ENCODE measurements at regions not wholly inside any gene's neighbourhood (a gene's known extent, or its start where the extent isn't known, plus 50 kb on each side); places are given as distances from the start of the nearest gene placed in this dataset.

DNA sequence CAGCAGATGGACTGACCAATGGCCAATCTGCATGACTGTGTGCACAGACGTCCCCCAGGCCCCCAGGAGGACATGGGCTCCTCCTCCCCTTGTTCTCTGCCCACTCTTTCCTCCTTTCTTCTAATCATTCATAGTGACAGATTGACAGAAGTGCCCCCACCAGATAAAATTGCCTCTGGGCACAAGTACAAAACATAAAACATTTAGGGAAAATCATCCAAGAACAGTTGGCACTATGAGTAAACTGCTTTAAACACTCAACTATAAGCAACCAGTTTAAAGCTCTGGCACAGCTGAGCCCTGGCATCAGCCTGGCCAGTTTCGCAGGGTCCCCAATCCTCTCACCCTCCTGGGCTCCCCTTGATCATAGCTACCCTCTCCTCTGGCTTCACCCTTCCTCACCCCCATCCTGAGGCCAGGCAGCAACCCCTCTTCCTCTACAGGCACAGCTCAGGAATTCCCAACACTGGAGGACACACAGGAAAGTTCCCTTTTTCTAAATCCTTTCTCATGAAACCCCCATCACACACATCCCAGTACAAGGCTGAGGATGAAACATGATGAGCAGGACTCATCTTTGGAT, 232.9 kb downstream of the BUD13 start:
- TF ChIP-seq POLR2A (IDR thresholded peaks at IDR 0.05) (no peak), CTCF (IDR thresholded peaks at IDR 0.05) (no peak)
- Histone ChIP-seq H3K27me3 (no peaks in the 10 kb centered on the region), H3K4me1 (replicated peaks in 1 of 2) (no peaks in the 10 kb centered on the region), H3K9me3 (replicated peaks in 1 of 3) (no peaks in the 10 kb centered on the region), H3K36me3 (replicated peaks in 1 of 2) (no peaks in the 10 kb centered on the region), H3K27ac (no peak overlapping the region), H3K4me3 (no peak overlapping the region)
- DNase-seq: no peak
- 50 to 67% (median 62%) methylated on average over 2 of the region's 2 CpGs for WGBS, 4 donors
- intact Hi-C loops (cut with DNase I): no loop called here

- intact Hi-C loops (cut with DNase I): no loop called here
- Histone ChIP-seq H3K9me3 (replicated peaks in 1 of 3) (no peaks in the 10 kb centered on the region), H3K27me3 (peaks cover 6% of the 10 kb centered on the region), H3K4me3 (no peak overlapping the region), H3K27ac (no peak overlapping the region), H3K4me1 (replicated peaks in 1 of 2) (no peaks in the 10 kb centered on the region), H3K36me3 (replicated peaks in 1 of 2) (no peaks in the 10 kb centered on the region)
- TF ChIP-seq CTCF (IDR thresholded peaks at IDR 0.05): no peak
- no peak for TF ChIP-seq POLR2A (IDR thresholded peaks at IDR 0.05)
- no peak for DNase-seq
- 78 to 80% (median 79%) methylated on average over 4 of the region's 4 CpGs for WGBS, 4 donors
These were observed 233.6 kb downstream of the BUD13 start for GRCh38 chr11:116539211-116539610.

DNA sequence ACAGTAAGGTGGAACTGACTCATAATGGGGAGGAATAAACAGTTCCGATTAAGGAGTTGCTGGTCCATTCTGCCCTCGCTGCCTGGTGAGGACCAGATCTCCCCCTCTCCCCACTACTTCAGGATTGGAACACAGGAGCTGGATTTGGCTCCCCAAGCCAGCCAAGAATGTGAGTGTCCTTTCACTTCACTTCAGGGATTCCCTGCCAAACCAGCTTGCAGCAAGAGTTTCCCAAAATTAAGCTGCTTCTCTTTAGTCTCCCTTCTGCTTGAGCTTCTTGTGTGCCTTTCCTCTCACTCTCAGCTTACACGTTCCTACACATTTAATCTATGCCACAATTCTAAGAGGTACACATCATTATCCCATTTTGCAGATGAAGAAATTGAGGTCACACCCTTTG, 234.1 kb downstream of the BUD13 start:
- no peaks in the 10 kb centered on the region for H3K36me3 ChIP-seq (replicated peaks in 1 of 2)
- H3K27ac ChIP-seq: no peak overlapping the region
- no peaks in the 10 kb centered on the region for H3K9me3 ChIP-seq (replicated peaks in 1 of 3)
- no peaks in the 10 kb centered on the region for H3K4me1 ChIP-seq (replicated peaks in 1 of 2)
- WGBS, 4 donors: 57 to 81% (median 69%) methylated on average over 3 of the region's 3 CpGs
- intact Hi-C loops (cut with DNase I): no loop called here
- DNase-seq: no peak
- TF ChIP-seq CTCF (IDR thresholded peaks at IDR 0.05) (no peak), POLR2A (IDR thresholded peaks at IDR 0.05) (no peak)
- no peak overlapping the region for H3K4me3 ChIP-seq
- peaks cover 7% of the 10 kb centered on the region for H3K27me3 ChIP-seq

DNA sequence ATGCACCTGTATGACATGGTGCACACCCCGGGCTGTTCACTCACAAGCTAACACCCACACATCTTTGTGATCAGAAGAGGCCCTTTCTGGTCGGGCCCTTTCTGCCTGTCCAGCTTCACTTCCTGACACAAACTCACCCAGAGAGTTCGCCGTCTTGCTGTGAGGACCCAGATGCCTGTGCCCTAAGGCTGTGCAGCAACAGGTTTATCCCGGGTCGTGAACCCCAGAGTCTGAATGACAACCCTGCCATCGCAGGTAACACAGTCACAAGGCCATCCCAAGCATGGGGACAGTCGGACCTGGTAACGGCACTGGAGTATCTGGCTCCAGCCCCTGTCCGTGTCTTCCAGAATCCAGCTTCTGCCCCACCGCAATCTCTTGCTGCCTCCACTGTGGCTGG, 235.1 kb downstream of the BUD13 start:
- Histone ChIP-seq H3K36me3 (replicated peaks in 1 of 2) (no peaks in the 10 kb centered on the region), H3K27ac (no peak overlapping the region), H3K27me3 (peaks cover 7% of the 10 kb centered on the region), H3K4me1 (replicated peaks in 1 of 2) (no peaks in the 10 kb centered on the region), H3K4me3 (no peak overlapping the region), H3K9me3 (replicated peaks in 1 of 3) (no peaks in the 10 kb centered on the region)
- TF ChIP-seq CTCF (IDR thresholded peaks at IDR 0.05): no peak
- TF ChIP-seq POLR2A (IDR thresholded peaks at IDR 0.05): no peak
- 78 to 82% (median 80%) methylated on average over 10 to 11 of the region's 11 CpGs for WGBS, 4 donors
- intact Hi-C loops (cut with DNase I): no loop called here
- DNase-seq: no peak
